AG04449 (cell line): ENCODE measurements at regions not wholly inside any gene's neighbourhood (a gene's known extent, or its start where the extent isn't known, plus 50 kb on each side); places are given as distances from the start of the nearest gene placed in this dataset.

Source experiments
- CTCF ChIA-PET: fragments of 350-600 bp; formaldehyde crosslinking; extraction: SDS; loops from one replicate; lab custom pipeline; 2021; ENCODE audit warnings: antibody characterized with exemption; lab: Yijun Ruan, JAX
- POLR2A ChIA-PET: fragments of 400-600, 350-600 bp; formaldehyde crosslinking; extraction: SDS; loops from one replicate; lab custom pipeline; 2020; ENCODE audit warnings: antibody characterized with exemption, inconsistent platforms; lab: Yijun Ruan, JAX
- DNase-seq: peaks from one replicate; pipeline ENCODE4 v3.0.0-alpha.2; 2010; ENCODE audit warnings: low read depth, low spot score
- H3K4me3 ChIP-seq: 2 replicates; pipeline ENCODE4 v1.5.1; 2011; ENCODE audit warnings: low read depth, mild to moderate bottlenecking, control low read depth, low read length
- TF ChIP-seq, protein P1 (sequence below): IDR thresholded peaks from one replicate; pipeline ENCODE4 v1.5.1; 2011; ENCODE audit warnings: mild to moderate bottlenecking, moderate library complexity, low read length, control low read depth, inconsistent platforms; ENCODE audit not compliant: insufficient read depth; ENCODE audit errors: missing control alignments

DNA sequence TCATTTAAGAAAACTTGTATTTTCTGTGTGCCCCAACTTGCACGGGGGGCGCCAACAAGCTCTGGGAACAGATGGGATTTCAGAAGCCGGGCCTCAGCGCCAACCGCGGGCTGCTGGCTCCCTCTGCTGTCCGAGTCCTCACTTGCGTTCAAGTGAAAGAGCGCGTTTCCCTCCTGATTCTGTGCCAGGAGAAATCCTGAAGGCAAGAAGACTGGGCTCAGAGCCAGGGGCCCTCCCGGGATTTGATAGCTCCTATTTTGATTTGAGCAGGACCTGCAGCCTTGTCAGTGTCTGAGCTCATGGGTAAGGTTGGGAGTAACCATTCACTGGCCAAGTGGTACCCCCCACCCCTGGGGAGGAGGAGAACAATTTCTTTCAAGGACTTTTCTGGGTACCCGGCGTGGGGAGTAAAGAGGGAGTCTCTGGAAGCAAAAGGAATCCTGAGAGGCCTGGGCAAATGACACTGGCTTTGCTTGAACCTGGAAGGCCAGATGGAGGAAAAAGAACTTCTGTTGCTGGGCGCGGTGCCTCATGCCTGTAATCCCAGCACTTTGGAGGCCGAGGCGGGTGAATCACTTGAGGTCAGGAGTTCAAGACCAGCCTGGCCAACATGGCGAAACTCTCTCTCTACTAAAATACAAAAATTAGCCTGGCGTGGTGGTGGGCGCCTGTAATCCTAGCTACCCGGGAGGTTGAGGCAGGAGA lies 179.0 kb upstream of the RGS6 start:
- ChIA-PET POLR2A (no interaction called here), CTCF (interaction anchor here (0.6 to 9.8 kb wide), 68 partner anchors 8 to 781 kb away, joined by 3 to 224 read pairs (median 4); no protein-coding TSS in a partner anchor)
- TF ChIP-seq, protein P1, sequence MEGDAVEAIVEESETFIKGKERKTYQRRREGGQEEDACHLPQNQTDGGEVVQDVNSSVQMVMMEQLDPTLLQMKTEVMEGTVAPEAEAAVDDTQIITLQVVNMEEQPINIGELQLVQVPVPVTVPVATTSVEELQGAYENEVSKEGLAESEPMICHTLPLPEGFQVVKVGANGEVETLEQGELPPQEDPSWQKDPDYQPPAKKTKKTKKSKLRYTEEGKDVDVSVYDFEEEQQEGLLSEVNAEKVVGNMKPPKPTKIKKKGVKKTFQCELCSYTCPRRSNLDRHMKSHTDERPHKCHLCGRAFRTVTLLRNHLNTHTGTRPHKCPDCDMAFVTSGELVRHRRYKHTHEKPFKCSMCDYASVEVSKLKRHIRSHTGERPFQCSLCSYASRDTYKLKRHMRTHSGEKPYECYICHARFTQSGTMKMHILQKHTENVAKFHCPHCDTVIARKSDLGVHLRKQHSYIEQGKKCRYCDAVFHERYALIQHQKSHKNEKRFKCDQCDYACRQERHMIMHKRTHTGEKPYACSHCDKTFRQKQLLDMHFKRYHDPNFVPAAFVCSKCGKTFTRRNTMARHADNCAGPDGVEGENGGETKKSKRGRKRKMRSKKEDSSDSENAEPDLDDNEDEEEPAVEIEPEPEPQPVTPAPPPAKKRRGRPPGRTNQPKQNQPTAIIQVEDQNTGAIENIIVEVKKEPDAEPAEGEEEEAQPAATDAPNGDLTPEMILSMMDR, result peak; percentile 91
- DNase-seq, result peak; percentile 26
- H3K4me3 ChIP-seq, result no peak overlapping the region

DNA sequence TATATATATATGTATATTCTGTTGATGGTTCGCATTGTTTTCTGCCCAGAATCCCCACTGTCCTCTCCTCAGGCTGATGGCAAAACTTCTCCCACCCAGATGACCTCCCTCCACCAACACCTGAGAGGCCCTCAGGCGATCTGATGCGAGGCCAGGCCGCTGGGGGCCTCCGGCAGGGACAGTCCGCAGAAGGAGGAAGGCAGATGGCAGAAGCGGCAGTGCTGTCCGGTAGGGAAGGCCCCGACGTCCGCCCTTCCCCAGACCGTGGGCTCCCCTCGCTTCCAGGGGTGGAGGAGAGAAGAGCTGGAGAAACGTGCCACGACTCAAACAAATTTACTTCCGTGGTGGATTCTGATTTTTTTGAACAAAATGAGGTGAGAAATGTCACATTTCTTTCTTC lies 178.3 kb upstream of the RGS6 start:
- ChIA-PET POLR2A (no interaction called here), CTCF (interaction anchor here (1.4 to 9.8 kb wide), 11 partner anchors 9 to 777 kb away, joined by 3 to 224 read pairs (median 12); no protein-coding TSS in a partner anchor)
- TF ChIP-seq, protein P1, result no peak
- H3K4me3 ChIP-seq, result no peak overlapping the region
- no peak for DNase-seq

DNA sequence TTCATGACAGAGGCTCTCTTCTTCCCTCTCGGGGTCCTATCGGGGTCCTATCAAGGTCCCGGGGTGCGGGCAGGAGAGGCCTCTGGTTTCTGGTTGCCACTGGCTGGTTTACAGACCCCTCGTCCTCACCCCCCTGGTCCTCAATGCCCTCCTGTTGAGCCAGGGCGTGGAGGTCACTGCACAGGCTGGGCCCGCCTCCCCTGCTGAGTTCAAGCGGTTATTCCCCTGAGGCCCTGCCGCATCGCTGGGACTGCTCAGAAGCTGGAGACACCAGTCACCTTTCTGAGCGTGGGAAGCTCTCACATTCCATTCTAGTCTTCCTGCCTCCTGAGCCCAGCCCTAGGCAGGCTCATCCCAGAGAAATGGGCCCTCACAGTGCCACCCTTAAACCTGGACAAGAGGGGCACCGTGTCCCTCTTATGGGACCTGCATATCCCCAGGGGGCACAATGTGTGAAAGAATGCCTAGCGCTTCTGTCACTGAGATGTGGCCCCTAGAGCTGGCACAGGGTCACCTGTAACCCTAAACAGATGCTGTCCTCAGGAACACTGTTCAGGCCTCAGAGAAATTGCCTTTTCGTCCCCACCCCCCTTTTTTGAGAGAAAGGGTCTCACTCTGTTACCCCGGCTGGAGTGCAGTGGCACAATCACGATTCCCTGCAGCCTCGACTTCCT lies 177.7 kb upstream of the RGS6 start:
- TF ChIP-seq, protein P1, result no peak
- CTCF ChIA-PET, result interaction anchor here (2.2 to 9.8 kb wide), 6 partner anchors 15 to 653 kb away, joined by 8 to 224 read pairs (median 62); no protein-coding TSS in a partner anchor
- POLR2A ChIA-PET, result no interaction called here
- no peak for DNase-seq
- H3K4me3 ChIP-seq, result no peak overlapping the region

DNA sequence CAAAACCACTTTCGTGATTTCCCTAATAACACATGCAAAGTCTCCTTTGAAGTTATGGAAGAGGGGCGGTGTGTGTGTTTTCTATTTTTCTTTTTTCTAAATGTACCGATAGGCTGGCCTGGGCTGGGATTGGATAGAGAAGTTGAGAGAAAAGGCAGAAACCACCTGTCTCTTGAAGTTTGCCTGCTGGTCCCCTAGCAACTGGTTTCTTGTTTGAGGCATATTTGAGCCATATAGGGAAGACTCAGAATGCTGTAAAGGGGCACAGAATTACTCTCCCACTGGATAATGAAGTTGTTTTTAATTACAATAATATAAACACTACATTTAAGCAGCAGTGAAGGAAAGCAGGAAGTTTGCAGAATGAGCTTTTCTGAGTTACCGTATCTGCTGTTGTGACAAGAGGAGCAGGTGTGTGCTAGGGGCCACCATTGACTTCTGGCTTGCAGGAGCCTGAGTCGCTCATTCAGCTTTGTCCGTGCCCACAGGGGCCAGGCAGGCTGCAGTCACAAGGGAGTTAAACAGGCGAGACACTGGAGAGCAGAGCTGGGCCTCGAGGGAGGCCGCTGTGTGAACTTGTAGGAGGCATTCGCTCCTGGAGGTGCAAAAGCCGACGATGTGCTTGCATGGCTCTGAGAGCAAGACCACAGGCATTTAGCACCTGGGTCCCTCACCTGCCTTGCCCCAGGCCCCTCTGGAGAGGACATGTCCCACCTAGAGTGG lies 173.8 kb upstream of the RGS6 start:
- POLR2A ChIA-PET, result no interaction called here
- TF ChIP-seq, protein P1, result no peak
- CTCF ChIA-PET, result no interaction called here
- DNase-seq, result no peak
- H3K4me3 ChIP-seq, result no peak overlapping the region

DNA sequence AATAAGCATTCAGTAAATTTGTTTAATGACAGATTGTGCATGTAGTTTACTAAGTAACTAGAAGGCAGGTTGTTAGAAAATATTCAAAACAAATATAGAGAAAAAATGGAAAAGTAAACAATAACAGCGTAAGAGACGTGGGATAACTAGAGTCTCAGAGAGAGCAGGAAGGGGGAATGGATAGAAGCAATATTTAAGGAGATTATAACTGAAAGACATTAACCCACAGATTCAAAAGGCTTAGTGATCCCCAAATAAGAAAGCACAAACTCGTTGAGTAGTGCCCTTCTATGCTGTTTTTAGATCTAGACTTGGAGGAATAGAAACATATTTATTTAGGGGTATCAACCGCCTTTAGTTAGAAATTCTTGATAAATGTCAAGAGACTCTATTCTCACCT lies 169.7 kb upstream of the RGS6 start:
- POLR2A ChIA-PET, result no interaction called here
- CTCF ChIA-PET, result interaction anchor here (1.9 kb wide), 1 partner anchor 10 kb away, joined by 13 read pairs; no protein-coding TSS in a partner anchor
- TF ChIP-seq, protein P1, result no peak
- H3K4me3 ChIP-seq, result no peak overlapping the region
- DNase-seq, result no peak
